ENCODE measurements at regions not wholly inside any gene's neighbourhood (a gene's known extent, or its start where the extent isn't known, plus 50 kb on each side); places are given as distances from the start of the nearest gene placed in this dataset.

DNA sequence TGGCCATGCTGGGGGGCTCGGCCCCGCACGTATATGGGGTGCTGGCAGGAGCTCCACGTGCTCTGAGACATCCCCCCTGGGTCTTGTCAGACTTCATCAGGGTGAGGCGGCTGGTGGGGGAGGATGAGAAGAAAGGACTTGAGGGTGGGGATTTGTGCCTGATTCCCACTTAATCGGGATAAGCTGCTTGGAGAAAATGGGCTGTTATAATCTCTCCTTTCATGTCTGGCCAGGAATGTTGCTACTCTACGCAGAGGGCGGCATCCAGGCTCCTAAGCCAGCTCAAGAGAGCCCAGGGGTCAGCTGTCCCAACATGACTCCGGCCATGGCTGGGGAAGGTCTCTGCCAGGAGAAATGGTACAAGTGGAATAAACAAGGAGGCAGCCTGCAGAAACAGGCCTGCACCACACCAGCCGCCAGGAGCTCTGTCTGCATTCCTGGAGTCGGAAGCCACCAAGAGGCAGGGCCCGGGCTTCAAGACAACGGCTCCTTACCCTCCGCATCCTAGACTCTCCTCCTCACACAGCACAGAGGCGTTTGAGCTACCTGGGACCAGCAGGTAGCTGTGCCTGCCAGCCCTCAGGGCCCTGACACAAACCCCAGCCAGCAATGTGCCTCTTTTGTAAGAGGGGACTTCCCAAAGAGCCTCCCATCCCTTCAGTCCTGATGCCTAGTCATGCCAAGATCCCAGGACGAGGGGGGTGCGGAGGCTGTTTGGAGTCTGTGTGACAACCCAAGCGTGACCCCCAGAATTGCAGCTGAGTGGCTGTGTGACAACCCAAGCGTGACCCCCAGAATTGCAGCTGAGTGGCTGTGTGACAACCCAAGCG is 195.8 kb upstream of the DIO3 start:
- peaks cover 0 to 14% of the 10 kb centered on the region in 2 donors for H3K4me1 ChIP-seq
- H3K9me3 ChIP-seq: no peaks in the 10 kb centered on the region
- intact Hi-C loops (cut with DNase I): no loop called here
- no peaks in the 10 kb centered on the region for H3K36me3 ChIP-seq
- TF ChIP-seq, protein P1, sequence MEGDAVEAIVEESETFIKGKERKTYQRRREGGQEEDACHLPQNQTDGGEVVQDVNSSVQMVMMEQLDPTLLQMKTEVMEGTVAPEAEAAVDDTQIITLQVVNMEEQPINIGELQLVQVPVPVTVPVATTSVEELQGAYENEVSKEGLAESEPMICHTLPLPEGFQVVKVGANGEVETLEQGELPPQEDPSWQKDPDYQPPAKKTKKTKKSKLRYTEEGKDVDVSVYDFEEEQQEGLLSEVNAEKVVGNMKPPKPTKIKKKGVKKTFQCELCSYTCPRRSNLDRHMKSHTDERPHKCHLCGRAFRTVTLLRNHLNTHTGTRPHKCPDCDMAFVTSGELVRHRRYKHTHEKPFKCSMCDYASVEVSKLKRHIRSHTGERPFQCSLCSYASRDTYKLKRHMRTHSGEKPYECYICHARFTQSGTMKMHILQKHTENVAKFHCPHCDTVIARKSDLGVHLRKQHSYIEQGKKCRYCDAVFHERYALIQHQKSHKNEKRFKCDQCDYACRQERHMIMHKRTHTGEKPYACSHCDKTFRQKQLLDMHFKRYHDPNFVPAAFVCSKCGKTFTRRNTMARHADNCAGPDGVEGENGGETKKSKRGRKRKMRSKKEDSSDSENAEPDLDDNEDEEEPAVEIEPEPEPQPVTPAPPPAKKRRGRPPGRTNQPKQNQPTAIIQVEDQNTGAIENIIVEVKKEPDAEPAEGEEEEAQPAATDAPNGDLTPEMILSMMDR (IDR thresholded peaks at IDR 0.05): no peak
- peak overlapping the region; percentile 45 to 73 for H3K27ac ChIP-seq
- DNase-seq: peak in 1 of 4 donors; percentile 16
- ATAC-seq: no peak
- H3K4me3 ChIP-seq: no peak overlapping the region
- peaks cover 0 to 19% of the 10 kb centered on the region in 2 donors for H3K27me3 ChIP-seq

DNA sequence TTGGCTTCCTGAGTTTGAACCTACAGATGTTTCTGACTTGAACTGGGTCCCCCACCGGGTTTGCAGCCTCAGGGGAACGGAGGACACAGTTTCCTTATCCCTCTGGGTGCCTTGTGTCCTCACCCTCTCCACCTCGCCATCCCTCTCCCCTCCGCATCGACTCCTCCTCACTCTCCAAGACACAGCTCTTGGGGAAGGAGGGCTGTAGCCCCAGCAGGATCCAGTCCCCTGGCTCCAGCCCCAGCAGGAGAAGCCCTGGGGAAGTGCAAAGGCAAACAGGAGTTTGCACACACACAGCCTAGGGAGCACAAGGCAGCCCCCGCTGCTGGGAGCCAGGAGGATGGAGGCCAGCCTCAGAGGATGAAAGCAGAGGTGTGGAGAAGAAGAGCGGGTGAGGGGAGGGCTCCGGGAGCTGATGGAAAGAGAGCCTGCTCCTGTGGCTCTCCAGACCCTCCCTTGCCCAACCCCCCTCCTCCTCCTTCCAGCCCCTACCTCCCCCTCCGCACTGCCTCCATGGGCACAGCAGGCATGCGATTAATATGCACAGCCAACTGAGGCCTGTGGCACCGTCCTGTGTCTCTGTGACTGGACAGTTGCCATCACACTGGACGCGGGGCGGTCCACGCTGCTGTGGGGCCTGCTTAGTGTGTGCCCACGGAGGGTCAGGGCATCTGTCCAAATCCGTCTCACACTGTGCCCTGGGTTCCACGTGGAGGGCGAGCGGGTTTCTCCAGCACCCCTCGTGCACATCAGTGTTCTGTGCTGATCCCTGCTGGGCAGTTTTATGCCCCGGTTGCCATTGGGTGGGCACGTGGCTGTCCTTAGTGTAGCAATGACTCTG is 193.7 kb upstream of the DIO3 start:
- DNase-seq (no peak), ATAC-seq (no peak)
- Histone ChIP-seq H3K36me3 (no peaks in the 10 kb centered on the region), H3K27ac (no peak overlapping the region), H3K4me1 (peaks cover 0 to 10% of the 10 kb centered on the region in 2 donors), H3K9me3 (no peaks in the 10 kb centered on the region), H3K4me3 (no peak overlapping the region), H3K27me3 (peaks cover 0 to 19% of the 10 kb centered on the region in 2 donors)
- TF ChIP-seq, protein P1 (IDR thresholded peaks at IDR 0.05): no peak
- intact Hi-C loops (cut with DNase I): no loop called here

DNA sequence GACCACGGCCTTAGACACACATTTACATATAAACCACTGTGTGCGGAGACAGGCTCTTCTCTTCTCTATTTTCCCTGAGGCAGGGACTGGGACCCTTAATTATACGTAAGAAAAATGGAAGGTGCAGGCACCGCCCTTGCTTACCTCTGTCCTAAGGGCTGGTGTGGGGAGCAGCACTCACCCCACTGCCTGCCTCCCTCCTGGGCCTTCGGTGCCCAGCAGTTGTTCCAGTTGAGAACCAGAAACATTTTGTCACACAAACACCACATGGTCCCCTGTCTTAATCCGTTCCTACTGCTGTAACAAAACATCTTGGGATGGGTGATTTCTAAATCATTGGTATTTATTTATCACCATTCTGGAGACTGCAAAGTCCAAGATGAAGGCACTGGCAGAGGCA is 192.7 kb upstream of the DIO3 start:
- Histone ChIP-seq H3K4me3 (no peak overlapping the region), H3K27ac (no peak overlapping the region), H3K36me3 (no peaks in the 10 kb centered on the region), H3K27me3 (peaks cover 0 to 25% of the 10 kb centered on the region in 2 donors), H3K4me1 (peaks cover 0 to 10% of the 10 kb centered on the region in 2 donors), H3K9me3 (no peaks in the 10 kb centered on the region)
- ATAC-seq (no peak), DNase-seq (no peak)
- intact Hi-C loops (cut with DNase I): no loop called here
- TF ChIP-seq, protein P1 (IDR thresholded peaks at IDR 0.05): no peak

DNA sequence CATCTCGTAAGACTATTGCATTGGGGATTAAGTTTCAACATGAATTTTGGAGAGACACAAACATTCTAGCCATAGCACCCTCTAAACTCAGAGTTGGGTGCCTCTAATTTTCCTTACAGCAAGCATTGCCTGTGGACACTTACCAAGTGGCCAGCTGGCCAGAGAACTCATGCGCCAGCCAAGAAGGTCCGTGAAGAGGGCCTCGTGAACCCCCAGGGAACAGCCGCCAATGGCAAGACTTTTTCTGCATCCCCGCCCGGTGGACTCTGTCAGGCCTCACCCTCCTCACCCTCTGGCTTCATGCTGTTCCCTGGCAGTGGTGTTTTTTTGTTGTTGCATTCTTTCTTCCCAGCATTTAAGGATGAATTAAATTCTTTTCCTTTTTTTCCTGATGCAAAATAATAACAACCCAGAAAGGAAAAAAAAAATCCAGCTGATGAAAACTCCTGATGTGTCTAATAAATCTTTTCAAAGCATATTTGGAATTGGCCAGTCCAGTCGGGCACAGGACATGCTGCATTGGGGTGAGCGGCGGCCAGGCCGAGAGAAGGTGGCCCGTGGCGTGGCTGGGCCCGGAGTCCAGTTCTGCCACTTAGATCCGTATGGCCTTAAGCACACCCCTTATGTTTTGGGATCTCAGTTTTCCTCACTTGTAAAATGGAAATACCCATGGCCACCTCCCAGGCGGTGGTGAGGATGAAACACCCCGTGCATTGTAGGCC is 191.9 kb upstream of the DIO3 start:
- peaks cover 0 to 10% of the 10 kb centered on the region in 2 donors for H3K4me1 ChIP-seq
- no peaks in the 10 kb centered on the region for H3K9me3 ChIP-seq
- H3K27ac ChIP-seq: peak overlapping the region in 1 of 2 donors; percentile 17
- intact Hi-C loops (cut with DNase I): no loop called here
- H3K4me3 ChIP-seq: no peak overlapping the region
- H3K27me3 ChIP-seq: peaks cover 0 to 25% of the 10 kb centered on the region in 2 donors
- H3K36me3 ChIP-seq: no peaks in the 10 kb centered on the region
- DNase-seq: no peak
- TF ChIP-seq, protein P1 (IDR thresholded peaks at IDR 0.05): no peak
- no peak for ATAC-seq

All from left lung (tissue), 4 donors.